Suppressor macrophage (primary cell): ENCODE measurements at regions not wholly inside any gene's neighbourhood (a gene's known extent, or its start where the extent isn't known, plus 50 kb on each side); places are given as distances from the start of the nearest gene placed in this dataset.
"Not testable (repeated sequence)": the region's sequence is repeated elsewhere in the genome, so short reads cannot be mapped to it uniquely, and the experiment has no call there.

Experiments
- DNase-seq, 4 experiments: peaks; one replicate each; pipeline ENCODE4 v3.0.0-alpha.2; 2020 to 2022

- DNase-seq = no peak
Observed at GRCh38 chr10:107969936-107970335, 805.4 kb upstream of the SORCS1 start.

DNA sequence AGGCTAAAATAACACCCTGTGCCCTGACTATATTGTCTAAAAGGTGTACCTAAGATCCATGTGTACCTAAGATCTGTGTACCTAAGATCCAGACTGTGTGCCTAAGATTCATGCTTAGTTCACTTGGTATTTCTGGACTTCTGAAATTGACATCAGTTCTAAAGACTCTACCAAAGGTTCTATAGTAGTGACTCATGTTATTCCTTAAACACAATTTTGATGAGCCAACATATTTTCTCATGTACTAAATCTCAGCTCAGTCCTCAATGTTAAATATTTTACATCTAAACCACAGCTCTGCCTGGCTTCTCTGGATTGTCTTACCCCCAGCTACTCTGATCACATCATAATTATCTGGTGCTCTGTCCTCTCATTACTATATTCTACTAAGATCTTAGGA is 802.3 kb upstream of the SORCS1 start:
- no peak for DNase-seq

DNA sequence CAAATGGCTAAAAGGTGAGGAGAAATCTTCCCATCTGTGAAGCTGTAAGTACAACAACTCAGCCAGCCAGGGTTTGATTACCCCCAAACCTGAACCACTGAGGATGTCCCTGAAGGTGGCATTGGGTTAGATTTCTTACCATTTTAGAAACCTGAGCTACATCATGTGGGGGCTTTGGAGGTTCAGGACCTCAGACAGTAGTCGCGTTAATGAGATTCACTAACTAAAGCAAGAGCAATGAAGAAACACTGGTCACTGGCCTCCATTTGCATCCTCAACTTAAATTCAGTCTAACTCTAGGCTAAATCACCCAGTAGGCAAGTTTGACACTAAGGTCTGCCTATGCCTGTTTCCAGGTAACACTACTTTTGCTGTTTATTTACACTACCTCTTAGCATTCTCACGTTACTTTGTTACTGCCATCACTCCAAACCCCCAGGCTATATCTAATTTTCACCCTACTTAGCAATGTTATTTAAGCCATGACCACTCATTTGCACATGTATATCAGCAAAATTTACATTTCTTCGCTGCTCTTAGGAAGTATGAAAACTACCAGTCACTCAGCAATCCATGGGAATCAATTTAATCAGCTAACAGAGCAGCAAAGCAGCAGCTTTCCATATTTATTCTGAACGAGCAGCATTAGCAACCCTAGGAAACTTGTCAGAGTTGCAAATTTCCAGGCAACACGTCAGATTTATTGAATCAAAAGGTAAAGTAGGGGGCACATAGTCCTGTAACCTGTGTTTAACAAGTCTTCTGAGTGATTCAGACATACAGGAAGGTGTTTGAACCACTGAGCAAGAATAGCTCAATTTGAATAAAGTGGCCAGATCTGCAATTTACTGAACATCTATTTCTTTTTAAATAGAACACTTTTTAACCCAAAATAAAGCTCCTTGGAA is 788.4 kb upstream of the SORCS1 start:
- DNase-seq = no peak

- DNase-seq = not testable (repeated sequence)
Observed at GRCh38 chr10:107950411-107951062, 786.0 kb upstream of the SORCS1 start.

DNA sequence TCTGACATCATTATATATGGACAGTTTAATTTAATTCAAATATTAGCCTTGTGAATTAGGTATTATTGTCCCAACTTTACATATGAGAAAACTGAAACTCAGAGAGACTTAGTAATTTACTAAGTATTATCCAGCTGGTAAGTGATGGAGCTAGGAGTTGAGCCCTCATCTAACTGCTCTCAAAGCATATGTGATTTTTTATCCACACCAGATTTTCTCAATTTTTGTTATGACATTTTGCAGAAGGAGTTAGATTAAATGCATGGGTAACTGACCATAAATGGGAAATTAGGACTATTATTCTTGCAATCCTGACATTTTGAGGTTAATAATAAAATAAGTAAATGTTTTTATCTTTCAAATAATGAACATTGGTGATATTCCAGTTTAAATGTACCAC is 778.3 kb upstream of the SORCS1 start:
- no peak for DNase-seq

- no peak for DNase-seq
Observed at GRCh38 chr10:107933076-107933475, 768.6 kb upstream of the SORCS1 start.

- no peak for DNase-seq
Observed at GRCh38 chr10:107931808-107932207, 767.3 kb upstream of the SORCS1 start.

- DNase-seq = no peak
Observed at GRCh38 chr10:107930037-107930436, 765.5 kb upstream of the SORCS1 start.

DNA sequence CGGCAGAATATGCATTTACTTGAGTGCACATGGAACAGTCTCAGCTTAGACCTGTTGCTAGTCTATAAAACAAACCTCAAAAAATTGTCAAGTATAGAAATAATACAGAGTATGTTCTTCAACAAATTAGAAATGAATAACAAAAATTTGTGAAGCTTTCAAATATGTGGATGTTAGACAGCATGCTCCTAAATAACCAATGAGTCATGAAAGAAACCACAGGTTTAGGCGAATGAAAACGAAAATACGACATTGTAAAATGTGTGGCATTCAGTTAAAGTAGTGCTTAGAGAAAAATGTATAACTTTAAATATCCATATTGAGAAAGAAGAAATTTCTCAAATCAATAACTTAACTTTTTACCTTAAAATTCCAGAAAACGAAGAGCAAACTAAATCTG is 760.0 kb upstream of the SORCS1 start:
- DNase-seq = no peak

DNA sequence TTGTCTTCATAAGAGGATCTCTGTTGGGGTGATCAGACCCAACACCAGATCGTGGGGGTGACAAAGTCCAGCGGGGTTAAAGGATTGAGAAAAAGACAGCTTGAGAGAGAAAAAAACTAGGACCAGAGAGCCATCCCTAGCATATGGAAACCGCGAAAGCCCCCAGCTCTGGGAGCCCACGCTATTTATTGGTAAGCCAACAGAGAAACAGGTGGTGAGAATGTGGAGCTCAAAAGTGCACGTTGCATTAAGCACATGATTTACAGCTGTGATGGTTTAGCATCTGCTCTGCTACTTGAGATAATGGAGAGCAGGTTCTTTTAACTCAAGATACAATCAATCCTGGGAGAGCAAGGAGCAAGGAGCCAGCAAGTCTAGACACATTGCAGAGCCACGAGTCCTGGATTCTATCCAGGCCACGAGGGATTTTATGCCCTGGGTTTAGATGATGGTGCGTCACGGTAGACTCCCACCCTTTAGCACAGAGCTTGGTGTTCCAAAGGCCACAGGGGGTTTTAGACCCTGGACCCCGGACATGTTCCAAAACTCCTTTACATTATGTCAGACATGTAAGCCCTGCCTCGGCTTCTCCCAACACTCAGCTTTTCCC is 755.2 kb upstream of the SORCS1 start:
- DNase-seq = no peak

DNA sequence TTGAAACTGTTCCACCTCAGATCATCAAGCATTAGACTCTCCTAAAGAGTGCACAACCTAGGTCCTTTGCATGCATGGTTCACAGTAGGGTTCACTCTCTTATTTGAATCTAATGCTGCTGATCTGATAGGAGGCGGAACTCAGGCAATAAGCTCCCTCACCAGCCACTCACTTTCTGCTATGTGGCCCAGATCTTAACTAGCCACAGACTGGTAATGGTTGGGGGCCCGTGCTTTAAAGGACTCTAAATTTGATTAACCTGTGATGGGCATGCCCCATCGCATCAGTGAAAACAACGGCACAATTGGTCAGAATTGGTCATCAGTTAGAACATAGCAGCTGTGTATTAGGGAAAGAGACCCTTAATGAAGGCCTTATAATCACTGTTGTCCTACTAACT is 753.7 kb upstream of the SORCS1 start:
- DNase-seq = no peak

DNA sequence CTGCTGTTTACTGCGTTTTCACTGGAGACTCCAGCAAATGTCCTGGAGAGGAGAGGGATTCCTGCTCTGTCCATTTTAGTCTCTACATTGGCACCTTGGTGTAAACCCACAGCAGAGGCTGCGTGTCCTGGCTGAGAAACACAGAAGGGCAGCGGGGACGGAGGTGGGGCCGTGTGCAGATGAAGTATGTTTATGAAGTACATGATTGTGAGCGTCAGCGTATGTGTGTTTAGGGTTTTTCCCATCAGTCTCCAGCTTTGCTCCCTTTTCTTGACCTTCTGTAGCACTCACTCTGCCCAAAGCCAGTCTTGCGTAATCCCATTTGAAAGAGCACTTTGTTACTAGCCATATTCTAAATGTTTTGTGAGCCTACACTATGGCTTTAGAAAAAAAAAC is 750.7 kb upstream of the SORCS1 start:
- no peak for DNase-seq

DNA sequence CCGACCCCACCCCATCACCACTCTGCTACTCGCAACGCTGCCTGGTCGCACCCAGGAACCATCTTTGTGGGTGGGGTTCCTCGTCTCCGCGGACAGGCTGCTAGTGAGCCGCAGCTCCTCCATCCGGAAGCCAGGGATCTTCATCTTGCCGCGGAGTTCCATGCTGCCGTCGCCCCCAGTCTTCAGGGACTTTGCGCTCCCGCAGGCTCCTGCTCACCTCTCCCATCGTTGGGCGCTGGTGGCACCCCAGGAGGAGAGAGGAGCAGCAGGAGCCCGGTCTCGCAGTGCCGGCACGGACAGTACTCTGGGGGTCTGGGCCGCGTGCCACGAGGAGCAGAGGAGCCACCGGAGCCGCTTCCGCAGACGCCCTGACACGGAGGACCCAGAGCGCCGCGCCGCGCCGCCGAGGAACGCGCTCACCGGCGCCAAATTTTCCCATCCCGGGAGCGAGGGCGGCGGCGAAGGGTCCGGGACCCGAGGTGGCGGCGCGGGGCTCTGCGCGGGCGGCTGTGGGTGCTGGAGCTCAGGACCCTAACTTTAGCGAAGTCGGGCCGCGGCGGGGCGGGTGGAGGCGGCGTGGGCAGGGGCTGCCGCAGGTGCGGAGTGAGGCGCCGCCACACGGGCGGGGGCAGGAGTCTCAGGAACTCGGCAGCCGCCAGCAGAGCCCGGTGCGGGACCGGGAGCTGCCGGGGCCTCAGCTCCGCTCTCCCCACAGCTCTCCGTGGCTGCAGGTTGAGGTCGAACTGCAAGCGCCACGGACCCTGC is 750.1 kb upstream of the SORCS1 start:
- DNase-seq = no peak

- no peak for DNase-seq
Observed at GRCh38 chr10:107913317-107914294, 749.1 kb upstream of the SORCS1 start.

GRCh38 chr10:107901076-107901475 is 736.6 kb upstream of the SORCS1 start:
- no peak for DNase-seq

GRCh38 chr10:107900131-107900530 is 735.6 kb upstream of the SORCS1 start:
- no peak for DNase-seq

- no peak for DNase-seq
Observed at GRCh38 chr10:107899502-107900062, 735.1 kb upstream of the SORCS1 start.

DNA sequence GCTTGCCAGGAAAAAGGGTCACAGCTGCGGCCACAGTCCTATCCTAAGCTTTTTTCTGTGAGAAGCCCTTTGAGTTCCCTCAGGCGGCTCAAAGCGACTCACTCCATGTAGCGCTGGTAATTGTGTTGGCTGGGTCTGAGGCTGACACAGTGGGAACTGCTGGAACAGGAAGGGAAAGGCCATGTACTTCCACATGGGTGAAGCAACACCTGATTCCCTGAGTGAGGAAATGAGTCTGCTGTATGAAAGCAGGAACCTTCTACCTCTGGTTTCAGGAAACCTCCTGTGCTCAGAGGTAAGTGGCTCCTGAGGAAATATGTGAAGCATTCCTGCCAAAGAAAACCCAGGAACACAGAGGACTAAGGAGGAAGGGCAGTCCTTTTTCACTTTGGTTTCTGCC is 734.6 kb upstream of the SORCS1 start:
- no peak for DNase-seq

- no peak for DNase-seq
Observed at GRCh38 chr10:107898392-107898791, 733.9 kb upstream of the SORCS1 start.

DNA sequence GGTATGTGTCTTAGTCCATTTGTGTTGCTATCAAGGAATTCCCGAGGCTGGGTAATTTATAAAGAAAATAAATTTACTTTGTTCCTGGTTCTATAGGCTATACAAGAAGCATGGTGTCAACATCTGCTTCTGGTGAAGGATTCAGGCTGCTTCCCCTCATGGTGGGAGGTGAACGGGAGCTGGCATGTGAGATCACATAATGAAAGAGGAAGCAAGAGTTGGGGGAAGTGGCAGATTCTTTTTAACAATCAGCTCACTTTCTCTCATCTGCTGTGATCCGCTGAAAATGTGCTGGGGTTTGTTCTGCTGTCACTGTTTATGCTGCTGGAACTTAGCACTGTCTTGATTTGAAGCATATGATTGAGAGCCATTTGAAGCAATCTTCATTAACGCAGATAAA is 730.0 kb upstream of the SORCS1 start:
- DNase-seq = peak; percentile 10 to 60 (median 46)

- no peak for DNase-seq
Observed at GRCh38 chr10:107889105-107889504, 724.6 kb upstream of the SORCS1 start.
